ENCODE measurements at regions not wholly inside any gene's neighbourhood (a gene's known extent, or its start where the extent isn't known, plus 50 kb on each side); places are given as distances from the start of the nearest gene placed in this dataset.

GRCh38 chr5:136772491-136772890 is 407.1 kb upstream of the TRPC7 start:
- ATAC-seq (no peak), DNase-seq (no peak)
- 25 to 73% (median 47%) methylated on average over 1 of the region's 1 CpG for WGBS, 4 donors
- H3K9me3 ChIP-seq = peaks cover 0 to 10% (median 0%) of the 10 kb centered on the region in 12 donors
- H3K27me3 ChIP-seq = peaks cover 0 to 4% (median 0%) of the 10 kb centered on the region in 9 donors
- no peaks in the 10 kb centered on the region for H3K4me1 ChIP-seq
- no peaks in the 10 kb centered on the region for H3K36me3 ChIP-seq
- intact Hi-C loops (cut with DNase I) = loop anchor here in 5 of 10 donors (5.0 to 10.0 kb wide), 2 partner anchors 525 to 888 kb away; no protein-coding TSS in a partner anchor
- no peak overlapping the region for H3K4me3 ChIP-seq
- H3K27ac ChIP-seq = no peak overlapping the region
- TF ChIP-seq CTCF (IDR thresholded peaks at IDR 0.05) (no peak), POLR2A (IDR thresholded peaks at IDR 0.05) (no peak)

GRCh38 chr5:136769900-136770684 is 404.7 kb upstream of the TRPC7 start:
- peak; percentile 29 to 72 (median 62) for DNase-seq
- WGBS, 4 donors = 33 to 41% (median 35%) methylated on average over 6 to 11 of the region's 11 CpGs
- H3K27ac ChIP-seq = no peak overlapping the region
- no peak overlapping the region for H3K4me3 ChIP-seq
- peaks cover 0 to 4% (median 0%) of the 10 kb centered on the region in 9 donors for H3K27me3 ChIP-seq
- peak; percentile 42 to 86 (median 76) for ATAC-seq
- no peaks in the 10 kb centered on the region for H3K4me1 ChIP-seq
- H3K36me3 ChIP-seq = no peaks in the 10 kb centered on the region
- TF ChIP-seq POLR2A (IDR thresholded peaks at IDR 0.05) = no peak
- TF ChIP-seq CTCF (IDR thresholded peaks at IDR 0.05) = peak; percentile 51 to 74 (median 66)
- intact Hi-C loops (cut with DNase I) = loop anchor here (1.0 to 10.0 kb wide), 4 partner anchors 521 to 885 kb away; no protein-coding TSS in a partner anchor
- no peaks in the 10 kb centered on the region for H3K9me3 ChIP-seq

GRCh38 chr5:136769093-136769492 is 403.7 kb upstream of the TRPC7 start:
- no peak overlapping the region for H3K27ac ChIP-seq
- H3K9me3 ChIP-seq = no peaks in the 10 kb centered on the region
- H3K27me3 ChIP-seq = peaks cover 0 to 4% (median 0%) of the 10 kb centered on the region in 9 donors
- TF ChIP-seq CTCF (IDR thresholded peaks at IDR 0.05) (no peak), POLR2A (IDR thresholded peaks at IDR 0.05) (no peak)
- DNase-seq (no peak), ATAC-seq (no peak)
- H3K4me1 ChIP-seq = no peaks in the 10 kb centered on the region
- intact Hi-C loops (cut with DNase I) = loop anchor here in 1 of 10 donors (2.0 kb wide), 1 partner anchor 520 kb away; no protein-coding TSS in a partner anchor
- no peaks in the 10 kb centered on the region for H3K36me3 ChIP-seq
- 55 to 72% (median 68%) methylated on average over 4 of the region's 4 CpGs for WGBS, 4 donors
- no peak overlapping the region for H3K4me3 ChIP-seq

- WGBS, 4 donors = 71 to 80% (median 76%) methylated on average over 4 of the region's 4 CpGs
Measured at GRCh38 chr5:136768457-136768856, 403.1 kb upstream of the TRPC7 start.

More at GRCh38 chr5:136768457-136768856, 403.1 kb upstream of the TRPC7 start:
- Histone ChIP-seq H3K9me3 (no peaks in the 10 kb centered on the region), H3K4me1 (no peaks in the 10 kb centered on the region), H3K4me3 (no peak overlapping the region), H3K27ac (no peak overlapping the region), H3K36me3 (no peaks in the 10 kb centered on the region), H3K27me3 (peaks cover 0 to 4% (median 0%) of the 10 kb centered on the region in 9 donors)
- intact Hi-C loops (cut with DNase I) = loop anchor here in 1 of 10 donors (2.0 kb wide), 1 partner anchor 520 kb away; no protein-coding TSS in a partner anchor
- ATAC-seq (no peak), DNase-seq (no peak)
- TF ChIP-seq CTCF (IDR thresholded peaks at IDR 0.05) (no peak), POLR2A (IDR thresholded peaks at IDR 0.05) (no peak)
